Hepatocyte (in vitro differentiated cells): ENCODE measurements at regions not wholly inside any gene's neighbourhood (a gene's known extent, or its start where the extent isn't known, plus 50 kb on each side); places are given as distances from the start of the nearest gene placed in this dataset.

Experiments used
- CTCF ChIP-seq: fragments of 200-600 bp; sonication (generic); IDR thresholded peaks from 2 replicates; pipeline ENCODE4 v1.5.1; 2016; ENCODE audit warnings: antibody characterized with exemption, mild to moderate bottlenecking; ENCODE audit not compliant: poor library complexity
- EZH2phosphoT487 ChIP-seq: fragments of 200-600 bp; sonication (generic); IDR thresholded peaks from one replicate; pipeline ENCODE4 v1.6.1; 2018; ENCODE audit warnings: antibody characterized with exemption, mild to moderate bottlenecking, low read depth, moderate library complexity; ENCODE audit not compliant: unreplicated experiment, severe bottlenecking

GRCh38 chr2:12317286-12317685 is 399.4 kb upstream of the TRIB2 start:
- no peak for TF ChIP-seq CTCF
- no peak for TF ChIP-seq EZH2phosphoT487
